Rectal smooth muscle tissue (tissue), 1 donor: ENCODE measurements at regions not wholly inside any gene's neighbourhood (a gene's known extent, or its start where the extent isn't known, plus 50 kb on each side); places are given as distances from the start of the nearest gene placed in this dataset.

ENCODE experiments used
- H3K27ac ChIP-seq: one replicate; pipeline ENCODE4 v1.7.0; 2013; ENCODE audit warnings: low read depth, low read length, inconsistent platforms
- H3K27me3 ChIP-seq: one replicate; pipeline ENCODE4 v1.7.0; 2013; ENCODE audit warnings: low read length; ENCODE audit not compliant: control insufficient read depth, insufficient read depth
- H3K36me3 ChIP-seq: one replicate; pipeline ENCODE4 v1.7.0; 2013; ENCODE audit warnings: low read length; ENCODE audit not compliant: control insufficient read depth, insufficient read depth
- H3K4me1 ChIP-seq: one replicate; pipeline ENCODE4 v1.7.0; 2013; ENCODE audit warnings: low read length; ENCODE audit not compliant: control insufficient read depth, insufficient read depth
- H3K4me3 ChIP-seq: one replicate; pipeline ENCODE4 v1.7.0; 2013; ENCODE audit warnings: low read length
- H3K9ac ChIP-seq: one replicate; pipeline ENCODE4 v1.7.0; 2013; ENCODE audit warnings: low read length

DNA sequence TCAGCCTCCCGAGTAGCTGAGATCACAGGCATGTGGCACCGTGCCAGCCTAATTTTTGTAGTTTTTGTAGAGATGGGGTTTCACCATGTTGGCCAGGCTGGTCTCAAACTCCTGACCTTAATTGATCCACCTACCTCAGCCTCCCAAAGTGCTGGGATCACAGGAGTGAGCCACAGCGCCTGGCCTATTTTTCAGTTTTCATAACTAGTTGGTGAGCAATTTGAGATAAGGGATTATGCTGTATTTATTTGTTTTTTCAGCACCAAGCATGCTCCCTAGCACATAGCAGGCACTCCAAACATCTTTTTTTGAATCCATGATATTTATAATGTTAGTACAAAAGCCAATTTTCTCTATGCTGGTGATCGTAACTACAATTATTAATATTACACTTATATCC lies 541.2 kb downstream of the SNAPC1 start:
- Histone ChIP-seq H3K4me1 (no peaks in the 10 kb centered on the region), H3K4me3 (no peak overlapping the region), H3K27me3 (no peaks in the 10 kb centered on the region), H3K36me3 (no peaks in the 10 kb centered on the region), H3K9ac (no peak overlapping the region), H3K27ac (no peak overlapping the region)

DNA sequence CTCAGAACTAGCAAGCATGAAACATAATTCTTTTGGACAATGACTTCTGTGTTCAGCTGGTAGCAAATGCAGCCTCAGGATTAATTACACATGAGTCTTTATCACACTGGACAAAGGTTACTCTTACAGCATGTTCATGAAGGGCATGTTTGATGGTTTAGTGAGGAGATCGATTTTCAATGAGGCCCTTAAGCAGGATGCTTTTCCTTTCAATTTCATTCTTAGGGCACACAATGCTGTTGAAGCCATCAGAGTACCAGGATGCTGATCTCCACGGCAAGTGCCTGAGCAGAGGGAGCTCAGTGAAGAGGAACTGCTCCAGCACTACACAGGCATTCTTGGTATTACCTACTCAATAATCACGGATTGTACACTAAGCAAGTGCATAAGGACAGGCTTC lies 542.0 kb downstream of the SNAPC1 start:
- H3K4me1 ChIP-seq, result no peaks in the 10 kb centered on the region
- H3K9ac ChIP-seq, result no peak overlapping the region
- no peak overlapping the region for H3K27ac ChIP-seq
- H3K27me3 ChIP-seq, result no peaks in the 10 kb centered on the region
- H3K36me3 ChIP-seq, result no peaks in the 10 kb centered on the region
- H3K4me3 ChIP-seq, result no peak overlapping the region

DNA sequence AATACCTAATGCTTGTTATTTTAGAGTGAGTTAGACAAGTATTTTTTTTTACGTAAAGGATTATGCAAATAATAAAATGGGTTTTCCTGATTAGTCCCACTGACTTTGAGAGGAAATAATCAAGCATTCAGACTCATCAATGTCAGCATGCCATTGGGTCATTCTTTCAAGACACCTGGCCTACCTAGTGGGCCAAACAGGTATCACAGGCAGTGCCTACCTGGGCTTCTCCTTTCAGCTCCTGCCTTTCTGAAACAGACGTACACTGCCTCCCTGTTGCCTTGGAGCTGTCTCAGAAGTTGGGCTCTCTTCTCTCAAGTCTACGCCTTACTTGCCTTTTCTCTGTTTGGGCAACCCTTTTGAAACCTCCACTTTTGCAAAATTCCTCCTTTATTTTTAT lies 545.6 kb downstream of the SNAPC1 start:
- Histone ChIP-seq H3K36me3 (no peaks in the 10 kb centered on the region), H3K4me3 (no peak overlapping the region), H3K27ac (no peak overlapping the region), H3K4me1 (no peaks in the 10 kb centered on the region), H3K9ac (no peak overlapping the region), H3K27me3 (no peaks in the 10 kb centered on the region)

DNA sequence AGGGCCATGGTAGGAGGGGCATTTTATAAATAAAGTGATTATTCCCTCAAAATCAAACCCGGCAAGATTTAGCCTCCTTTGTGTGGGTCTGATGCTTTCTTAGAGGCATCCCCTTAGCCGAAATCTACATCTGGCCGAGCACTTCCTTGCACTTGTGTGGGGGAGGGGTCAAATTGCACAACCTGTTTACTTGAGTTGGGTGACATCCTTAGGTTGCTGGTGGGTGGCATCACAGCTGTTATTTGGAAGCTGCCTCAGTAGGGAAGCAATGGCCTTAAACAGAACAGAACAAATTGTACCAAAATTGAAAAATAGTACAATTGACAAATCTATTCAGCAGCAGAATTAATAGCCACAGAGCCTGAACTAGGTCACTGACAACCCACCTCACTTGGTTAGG lies 546.1 kb downstream of the SNAPC1 start:
- H3K9ac ChIP-seq, result no peak overlapping the region
- H3K4me1 ChIP-seq, result no peaks in the 10 kb centered on the region
- no peaks in the 10 kb centered on the region for H3K27me3 ChIP-seq
- H3K27ac ChIP-seq, result no peak overlapping the region
- H3K4me3 ChIP-seq, result no peak overlapping the region
- no peaks in the 10 kb centered on the region for H3K36me3 ChIP-seq

DNA sequence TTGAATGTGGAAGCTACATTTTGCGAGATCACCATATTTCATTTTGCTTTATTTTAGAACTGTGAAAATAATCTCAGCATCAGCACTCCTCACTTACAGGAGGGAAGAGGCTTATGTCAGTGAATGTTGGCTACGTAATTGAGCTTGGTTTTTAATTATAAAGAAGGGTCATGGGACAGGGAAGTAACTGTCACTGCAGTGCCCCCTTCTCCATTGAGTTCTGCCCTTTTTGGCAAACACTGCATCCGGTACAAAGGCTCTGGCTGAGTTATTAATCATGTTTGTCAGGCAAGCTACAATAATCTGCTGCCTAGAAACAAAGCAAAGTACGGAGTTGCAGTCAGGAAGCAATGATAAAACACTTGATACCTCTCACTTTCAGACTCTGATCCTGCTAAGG lies 546.7 kb downstream of the SNAPC1 start:
- H3K36me3 ChIP-seq, result no peaks in the 10 kb centered on the region
- H3K4me3 ChIP-seq, result no peak overlapping the region
- H3K4me1 ChIP-seq, result no peaks in the 10 kb centered on the region
- H3K9ac ChIP-seq, result no peak overlapping the region
- no peak overlapping the region for H3K27ac ChIP-seq
- no peaks in the 10 kb centered on the region for H3K27me3 ChIP-seq

DNA sequence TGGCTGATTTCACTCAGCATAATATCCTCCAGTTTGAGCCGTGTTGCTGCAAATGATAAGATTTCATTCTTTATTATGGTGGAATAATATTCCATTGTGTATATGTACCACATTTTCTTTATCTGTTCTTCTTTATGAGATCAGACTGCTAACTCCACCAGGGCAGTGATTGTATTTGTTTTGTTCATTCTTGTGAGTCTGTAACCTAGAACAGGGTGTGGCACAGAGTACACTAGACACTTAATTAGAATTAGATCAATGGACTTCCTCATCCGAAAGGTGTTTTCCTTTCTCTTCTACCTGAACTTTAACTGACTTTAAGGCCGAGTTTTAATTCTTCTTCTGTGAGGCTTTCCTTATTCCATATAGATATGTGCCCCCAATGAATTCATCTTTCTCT lies 551.0 kb downstream of the SNAPC1 start:
- Histone ChIP-seq H3K9ac (no peak overlapping the region), H3K36me3 (no peaks in the 10 kb centered on the region)

DNA sequence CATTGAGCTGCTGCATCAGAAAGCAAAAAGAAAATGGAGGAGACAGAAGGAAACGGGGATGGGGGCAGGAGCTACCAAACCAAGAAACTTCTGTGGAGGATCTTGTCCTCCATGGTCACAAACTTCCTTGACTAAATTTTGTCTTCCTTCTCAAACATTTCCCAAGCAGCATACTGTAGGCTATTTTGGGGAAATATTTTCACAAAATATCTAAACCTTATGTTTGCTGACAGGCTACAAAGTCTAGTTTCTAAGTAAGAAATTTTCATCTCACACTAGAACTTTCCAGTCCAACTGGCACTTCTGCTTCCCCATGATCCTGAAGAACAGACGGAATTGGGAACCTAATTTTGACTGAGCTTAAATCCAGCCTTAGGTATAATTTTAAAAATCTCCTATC lies 552.0 kb downstream of the SNAPC1 start:
- Histone ChIP-seq H3K36me3 (no peaks in the 10 kb centered on the region), H3K27me3 (no peaks in the 10 kb centered on the region), H3K4me1 (no peaks in the 10 kb centered on the region), H3K4me3 (no peak overlapping the region), H3K9ac (no peak overlapping the region), H3K27ac (no peak overlapping the region)

More for the DNA sequence above, 551.0 kb downstream of the SNAPC1 start:
- Histone ChIP-seq H3K27me3 (no peaks in the 10 kb centered on the region), H3K27ac (no peak overlapping the region), H3K4me1 (no peaks in the 10 kb centered on the region), H3K4me3 (no peak overlapping the region)

DNA sequence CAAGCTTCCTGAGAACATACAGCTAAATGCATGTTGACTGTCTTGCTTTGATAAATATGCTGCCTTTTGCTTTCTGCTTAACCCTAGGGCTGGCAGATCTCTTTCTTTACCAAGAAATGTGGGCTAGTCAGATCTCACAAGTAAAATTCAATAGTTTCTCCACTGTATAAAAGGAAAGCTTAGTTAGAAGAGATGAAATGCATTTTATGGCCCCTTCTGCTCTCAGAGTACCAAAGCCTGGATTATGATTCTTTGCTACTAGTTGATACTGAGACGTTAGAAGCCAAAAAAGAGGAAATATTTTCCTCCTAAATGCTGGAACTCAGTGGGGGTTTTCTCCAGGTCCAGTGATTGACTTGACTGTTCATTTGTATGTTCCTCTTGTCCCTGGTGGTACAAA lies 552.7 kb downstream of the SNAPC1 start:
- H3K4me1 ChIP-seq, result no peaks in the 10 kb centered on the region
- no peak overlapping the region for H3K9ac ChIP-seq
- H3K27me3 ChIP-seq, result no peaks in the 10 kb centered on the region
- no peaks in the 10 kb centered on the region for H3K36me3 ChIP-seq
- H3K4me3 ChIP-seq, result no peak overlapping the region
- no peak overlapping the region for H3K27ac ChIP-seq

DNA sequence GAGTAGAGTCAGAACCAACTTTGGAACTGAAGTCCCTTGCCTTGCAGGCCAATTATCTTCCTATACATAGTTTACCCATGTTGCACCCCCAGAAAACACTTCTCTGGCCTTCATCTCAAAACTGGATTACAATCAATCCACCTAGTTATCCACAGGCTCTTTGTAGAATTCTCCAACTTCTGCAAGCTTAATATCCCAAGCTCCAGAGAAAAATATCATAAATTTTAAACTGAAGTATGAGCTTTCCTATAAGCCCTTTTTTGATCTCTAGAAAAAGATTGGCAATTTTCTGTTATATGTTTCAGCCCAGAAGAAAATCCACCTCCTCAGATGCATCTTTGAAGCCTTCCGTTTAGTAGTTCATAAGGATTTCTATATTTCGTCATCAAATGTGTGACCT lies 553.4 kb downstream of the SNAPC1 start:
- Histone ChIP-seq H3K9ac (no peak overlapping the region), H3K4me3 (no peak overlapping the region), H3K36me3 (no peaks in the 10 kb centered on the region), H3K27ac (no peak overlapping the region), H3K4me1 (no peaks in the 10 kb centered on the region), H3K27me3 (no peaks in the 10 kb centered on the region)

DNA sequence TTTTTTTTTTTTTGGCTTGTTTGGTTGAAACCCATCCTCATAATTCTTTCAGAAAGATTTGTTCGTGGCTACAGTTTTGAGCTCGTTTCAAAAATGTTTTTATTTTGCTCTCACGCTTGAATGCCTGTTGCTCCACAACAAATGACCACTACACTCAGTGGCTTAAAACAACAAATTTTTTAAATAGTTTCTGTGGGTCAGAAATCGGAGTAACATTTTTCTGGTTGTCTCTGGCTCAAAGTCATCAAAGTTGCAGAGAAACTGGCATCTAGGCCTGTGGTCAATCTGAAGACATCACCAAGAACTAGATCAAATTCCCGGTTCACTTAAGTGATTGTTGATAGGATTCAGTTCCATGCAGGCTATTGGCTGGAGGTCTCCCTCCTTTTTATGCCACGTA lies 560.0 kb downstream of the SNAPC1 start:
- H3K27me3 ChIP-seq, result no peaks in the 10 kb centered on the region
- H3K36me3 ChIP-seq, result no peaks in the 10 kb centered on the region
- H3K9ac ChIP-seq, result no peak overlapping the region
- no peak overlapping the region for H3K27ac ChIP-seq
- H3K4me1 ChIP-seq, result no peaks in the 10 kb centered on the region
- H3K4me3 ChIP-seq, result no peak overlapping the region

DNA sequence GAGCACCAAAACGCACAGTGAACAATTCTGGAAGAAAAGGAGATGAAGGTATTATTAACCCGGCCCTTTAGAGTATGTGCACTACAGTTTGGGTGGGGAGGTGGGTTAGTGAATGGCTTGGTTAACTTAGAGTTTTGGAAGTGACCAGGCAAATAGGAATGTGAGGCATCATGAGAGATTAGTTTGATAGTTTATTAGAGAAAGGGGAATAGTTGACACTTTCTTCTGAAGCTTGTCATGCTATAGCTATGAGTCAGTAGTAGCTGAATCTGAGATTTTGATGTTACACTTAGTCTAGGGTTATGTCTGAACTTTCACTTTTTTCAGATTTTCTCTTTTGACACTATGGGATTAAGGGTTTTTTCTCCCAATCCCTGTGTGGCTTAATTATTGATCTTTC lies 567.2 kb downstream of the SNAPC1 start:
- Histone ChIP-seq H3K27ac (no peak overlapping the region), H3K36me3 (no peaks in the 10 kb centered on the region), H3K4me1 (no peaks in the 10 kb centered on the region), H3K4me3 (no peak overlapping the region), H3K27me3 (no peaks in the 10 kb centered on the region), H3K9ac (no peak overlapping the region)

DNA sequence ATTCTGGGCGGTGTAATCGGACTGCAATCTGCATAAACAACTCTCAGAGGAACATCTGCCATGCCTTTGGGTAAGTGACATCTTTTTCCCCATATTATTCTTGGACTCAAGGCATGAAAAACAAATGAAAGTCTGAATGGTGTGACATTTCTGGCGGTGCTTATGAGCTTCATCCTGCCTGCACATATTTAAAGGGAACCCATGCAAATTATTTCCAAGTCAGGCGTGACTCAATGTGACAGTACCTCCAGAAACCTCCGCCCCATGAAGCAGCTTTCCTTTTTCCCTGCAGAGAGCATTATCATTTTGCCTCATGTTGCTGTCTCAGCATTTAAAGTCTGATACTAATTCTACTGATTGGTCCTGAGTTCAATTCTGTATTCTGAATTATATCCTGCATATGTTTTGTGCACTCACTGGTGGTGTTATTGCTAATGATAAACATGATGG lies 585.4 kb downstream of the SNAPC1 start:
- H3K4me1 ChIP-seq, result no peaks in the 10 kb centered on the region

DNA sequence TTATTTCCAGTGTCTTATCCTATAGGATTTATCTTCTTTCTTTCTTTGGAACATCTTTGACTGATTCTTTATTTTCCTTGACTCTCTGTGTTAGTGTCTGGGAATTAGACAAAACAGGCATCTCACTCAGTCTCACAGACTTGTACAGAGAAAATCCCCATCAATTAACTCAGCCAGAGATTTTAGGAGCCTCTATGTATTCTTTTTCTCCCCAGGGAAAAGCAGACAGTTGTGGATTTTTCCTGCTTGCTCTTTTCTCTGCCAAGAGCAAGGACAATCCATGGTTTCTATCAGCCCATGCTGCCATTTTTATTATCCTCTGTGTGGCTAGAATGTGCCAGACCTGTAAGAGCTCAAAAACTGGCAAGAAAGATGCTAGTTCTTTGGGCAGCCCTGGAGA lies 595.1 kb downstream of the SNAPC1 start:
- Histone ChIP-seq H3K9ac (no peak overlapping the region), H3K4me1 (no peaks in the 10 kb centered on the region), H3K27me3 (no peaks in the 10 kb centered on the region), H3K27ac (no peak overlapping the region), H3K4me3 (no peak overlapping the region), H3K36me3 (no peaks in the 10 kb centered on the region)

More for the DNA sequence above, 585.4 kb downstream of the SNAPC1 start:
- Histone ChIP-seq H3K4me3 (no peak overlapping the region), H3K27ac (no peak overlapping the region), H3K27me3 (no peaks in the 10 kb centered on the region), H3K9ac (no peak overlapping the region), H3K36me3 (no peaks in the 10 kb centered on the region)
